CD4-positive, alpha-beta T cell treated with Interleukin-15 for 1 hour (primary cell): ENCODE measurements at regions not wholly inside any gene's neighbourhood (a gene's known extent, or its start where the extent isn't known, plus 50 kb on each side); places are given as distances from the start of the nearest gene placed in this dataset.
"Not testable (repeated sequence)": the region's sequence is repeated elsewhere in the genome, so short reads cannot be mapped to it uniquely, and the experiment has no call there.

Experiments
- DNase-seq: peaks from one replicate; pipeline ENCODE4 v3.0.0-alpha.2; 2020

GRCh38 chr7:45410893-45411292 lies 163.3 kb upstream of the ADCY1 start:
- DNase-seq: no peak

DNA sequence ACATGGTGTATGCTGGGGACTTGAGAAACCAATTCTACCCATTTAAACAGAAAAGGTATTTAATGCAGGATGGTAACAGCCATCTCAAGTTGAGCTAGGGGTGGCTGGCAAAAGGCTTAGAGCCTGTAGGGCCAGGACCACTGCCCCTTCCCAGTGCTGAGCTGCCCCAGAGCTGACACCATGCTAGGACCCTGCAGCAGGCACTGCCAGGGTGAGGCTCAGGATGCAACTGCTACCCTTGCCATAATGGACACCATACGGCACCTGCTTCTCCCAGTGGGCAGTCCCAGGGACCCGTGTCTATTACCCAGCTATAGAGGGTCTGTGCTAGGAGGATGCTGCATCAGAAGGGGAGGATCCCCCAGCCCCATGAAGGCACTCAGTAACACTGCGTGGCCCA lies 160.7 kb upstream of the ADCY1 start:
- no peak for DNase-seq

GRCh38 chr7:45414226-45414625 lies 159.9 kb upstream of the ADCY1 start:
- no peak for DNase-seq

GRCh38 chr7:45415265-45415664 lies 158.9 kb upstream of the ADCY1 start:
- no peak for DNase-seq

- no peak for DNase-seq
Measured at GRCh38 chr7:45416846-45417245, 157.3 kb upstream of the ADCY1 start.

DNA sequence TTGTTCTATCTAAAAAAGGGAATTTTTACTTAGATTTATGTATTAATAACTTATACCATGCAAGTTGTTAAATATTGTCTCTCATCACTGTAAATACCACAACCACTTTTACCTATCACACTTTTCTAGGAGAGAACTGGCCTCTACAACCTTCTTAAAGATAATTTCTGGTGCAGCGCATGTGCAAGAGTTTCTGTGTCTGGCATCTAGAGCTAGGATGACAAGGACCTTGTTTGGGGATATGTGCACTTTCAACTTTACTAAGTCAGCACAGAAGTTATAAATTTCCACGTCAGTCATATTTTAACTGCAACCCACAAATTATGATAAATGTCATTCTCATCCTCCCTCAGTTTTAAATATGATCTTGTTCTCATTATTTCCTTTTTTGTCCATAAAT lies 156.9 kb upstream of the ADCY1 start:
- DNase-seq: no peak

GRCh38 chr7:45417735-45418134 lies 156.4 kb upstream of the ADCY1 start:
- DNase-seq: no peak

- no peak for DNase-seq
Measured at GRCh38 chr7:45420843-45421495, 153.2 kb upstream of the ADCY1 start.

GRCh38 chr7:45421806-45422205 lies 152.4 kb upstream of the ADCY1 start:
- no peak for DNase-seq

- DNase-seq: no peak
Measured at GRCh38 chr7:45430397-45430796, 143.8 kb upstream of the ADCY1 start.

GRCh38 chr7:45434167-45434784 lies 139.9 kb upstream of the ADCY1 start:
- no peak for DNase-seq

- no peak for DNase-seq
Measured at GRCh38 chr7:45435131-45435530, 139.0 kb upstream of the ADCY1 start.

GRCh38 chr7:45435846-45436245 lies 138.3 kb upstream of the ADCY1 start:
- DNase-seq: no peak

- not testable (repeated sequence) for DNase-seq
Measured at GRCh38 chr7:45440776-45441175, 133.4 kb upstream of the ADCY1 start.

- no peak for DNase-seq
Measured at GRCh38 chr7:45443263-45443662, 130.9 kb upstream of the ADCY1 start.

- no peak for DNase-seq
Measured at GRCh38 chr7:45446195-45446944, 127.8 kb upstream of the ADCY1 start.

- no peak for DNase-seq
Measured at GRCh38 chr7:45447296-45447695, 126.9 kb upstream of the ADCY1 start.

DNA sequence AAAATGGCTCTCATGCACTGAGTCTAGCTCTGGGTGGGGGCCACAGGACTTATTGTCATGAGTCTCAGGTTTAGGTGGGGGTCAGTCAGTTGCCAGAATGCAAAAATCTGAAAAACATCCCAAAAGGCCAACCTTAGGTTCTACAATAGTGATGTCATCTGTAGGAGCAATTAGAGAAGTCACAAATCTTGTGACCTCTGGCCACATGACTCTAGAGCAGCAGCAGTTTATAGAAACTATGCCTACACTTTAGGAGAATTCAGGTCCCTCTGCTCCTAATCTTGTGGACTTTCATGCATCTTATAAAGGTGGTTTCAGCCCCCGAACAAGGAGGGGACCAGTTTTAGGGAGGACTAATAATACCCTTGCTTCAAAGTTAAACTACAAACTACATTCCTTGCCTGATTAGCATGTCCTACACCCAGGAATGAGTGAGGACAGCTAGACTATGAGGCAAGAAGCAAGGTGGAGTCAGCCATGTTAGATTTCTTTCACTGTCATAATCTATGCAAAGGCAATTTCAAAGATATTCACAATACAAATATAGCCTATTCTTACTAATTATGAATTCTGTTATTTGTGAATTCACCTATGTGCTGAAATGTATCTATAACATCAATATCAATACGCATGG lies 123.5 kb upstream of the ADCY1 start:
- DNase-seq: no peak

GRCh38 chr7:45451342-45452035 lies 122.7 kb upstream of the ADCY1 start:
- no peak for DNase-seq

DNA sequence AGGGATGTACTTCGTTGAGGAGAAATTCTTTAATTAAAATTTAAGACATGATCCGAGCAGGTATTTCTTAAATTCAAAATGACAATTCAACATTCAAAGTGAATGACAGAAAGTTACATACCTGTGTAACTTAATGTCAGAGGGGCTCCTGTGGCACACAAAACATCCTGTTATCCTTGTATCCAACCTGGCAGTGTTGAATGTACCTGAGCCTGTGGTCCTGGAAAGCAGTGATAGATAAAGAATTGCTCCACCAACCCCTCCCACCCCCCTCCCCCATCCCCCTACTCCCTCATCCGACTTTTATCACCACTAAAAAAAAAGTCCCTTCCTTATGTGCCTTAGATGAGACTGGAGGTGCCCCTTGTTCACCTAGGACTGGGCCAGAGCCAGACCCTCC lies 119.4 kb upstream of the ADCY1 start:
- DNase-seq: no peak

GRCh38 chr7:45455662-45456061 lies 118.5 kb upstream of the ADCY1 start:
- no peak for DNase-seq

- DNase-seq: no peak
Measured at GRCh38 chr7:45456105-45456504, 118.1 kb upstream of the ADCY1 start.
